Glutamatergic neuron (in vitro differentiated cells): ENCODE measurements at regions not wholly inside any gene's neighbourhood (a gene's known extent, or its start where the extent isn't known, plus 50 kb on each side); places are given as distances from the start of the nearest gene placed in this dataset.
"Not testable (repeated sequence)": the region's sequence is repeated elsewhere in the genome, so short reads cannot be mapped to it uniquely, and the experiment has no call there.

ENCODE experiments used
- DNase-seq: peaks from one replicate; pipeline ENCODE4 v3.0.0; 2022
- H3K27ac Mint-ChIP-seq: one replicate; pipeline ENCODE4 v1.8.0; 2020; ENCODE audit warnings: mild to moderate bottlenecking, mixed read lengths, inconsistent platforms; ENCODE audit not compliant: unreplicated experiment
- H3K27me3 Mint-ChIP-seq: one replicate; pipeline ENCODE4 v1.8.0; 2020; ENCODE audit warnings: mild to moderate bottlenecking, moderate library complexity, mixed read lengths, inconsistent platforms; ENCODE audit not compliant: unreplicated experiment
- H3K36me3 Mint-ChIP-seq: one replicate; pipeline ENCODE4 v1.8.0; 2020; ENCODE audit warnings: mild to moderate bottlenecking, mixed read lengths, inconsistent platforms; ENCODE audit not compliant: unreplicated experiment
- H3K4me1 Mint-ChIP-seq: one replicate; pipeline ENCODE4 v1.8.0; 2020; ENCODE audit warnings: mild to moderate bottlenecking, low read depth, mixed read lengths, inconsistent platforms; ENCODE audit not compliant: unreplicated experiment
- H3K4me3 Mint-ChIP-seq: one replicate; pipeline ENCODE4 v1.8.0; 2020; ENCODE audit warnings: mild to moderate bottlenecking, mixed read lengths, inconsistent platforms; ENCODE audit not compliant: unreplicated experiment
- H3K9me3 Mint-ChIP-seq: one replicate; pipeline ENCODE4 v1.8.0; 2020; ENCODE audit warnings: mild to moderate bottlenecking, moderate library complexity, mixed read lengths, inconsistent platforms; ENCODE audit not compliant: unreplicated experiment
- CTCF ChIP-seq: fragments of 200-600 bp; sonication (generic); IDR thresholded peaks from one replicate; pipeline ENCODE4 v1.5.0; 2021; ENCODE audit not compliant: partially characterized antibody, unreplicated experiment

DNA sequence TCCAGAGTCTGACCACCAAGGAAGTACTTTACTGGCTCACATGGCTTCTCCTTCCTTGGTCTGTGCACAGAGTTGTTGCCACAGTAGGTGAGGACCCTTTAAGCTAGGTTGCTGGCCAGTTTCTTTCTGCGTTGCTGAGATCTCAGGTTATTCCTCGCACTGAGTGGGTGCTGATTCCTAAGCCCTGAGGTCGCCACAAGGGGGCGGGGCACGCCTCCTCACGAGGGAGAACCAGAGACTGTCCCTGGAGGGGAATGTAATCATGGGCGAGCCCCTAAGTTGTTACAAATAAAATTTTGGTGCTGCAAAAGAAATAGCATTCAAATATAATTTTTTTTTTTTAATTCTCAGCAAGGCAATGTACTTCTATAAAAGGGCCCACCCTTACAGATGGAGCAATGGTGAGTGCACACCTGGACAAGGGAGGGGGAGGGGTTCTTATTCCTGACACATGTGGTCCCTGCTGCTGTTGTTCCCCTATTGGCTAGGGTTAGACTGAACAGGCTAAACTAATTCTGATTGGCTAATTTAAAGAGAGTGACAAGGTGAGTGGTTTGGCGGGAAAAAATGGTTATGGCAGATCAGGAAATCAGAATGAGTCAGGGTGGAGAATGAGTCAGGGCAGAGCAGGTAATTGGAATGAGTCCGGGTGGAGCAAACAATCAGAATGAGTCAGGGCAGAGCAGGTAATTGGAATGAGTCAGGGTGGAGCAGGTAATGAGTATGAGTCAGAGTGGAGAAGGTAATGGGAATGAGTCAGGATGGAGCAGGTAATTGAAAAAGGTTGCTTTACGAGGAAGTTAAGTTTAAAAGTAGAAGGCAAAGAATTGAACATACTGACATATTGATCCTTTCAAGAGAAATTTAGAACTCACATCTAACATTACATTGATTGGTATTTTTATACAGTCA is 107.5 kb downstream of the VSIG4 start:
- no peak overlapping the region for H3K4me3 Mint-ChIP-seq
- H3K36me3 Mint-ChIP-seq: no peaks in the 10 kb centered on the region
- peaks cover 6% of the 10 kb centered on the region for H3K9me3 Mint-ChIP-seq
- H3K4me1 Mint-ChIP-seq: no peaks in the 10 kb centered on the region
- peaks cover under 1% of the 10 kb centered on the region for H3K27me3 Mint-ChIP-seq
- no peak for TF ChIP-seq CTCF
- no peak overlapping the region for H3K27ac Mint-ChIP-seq
- DNase-seq: no peak

DNA sequence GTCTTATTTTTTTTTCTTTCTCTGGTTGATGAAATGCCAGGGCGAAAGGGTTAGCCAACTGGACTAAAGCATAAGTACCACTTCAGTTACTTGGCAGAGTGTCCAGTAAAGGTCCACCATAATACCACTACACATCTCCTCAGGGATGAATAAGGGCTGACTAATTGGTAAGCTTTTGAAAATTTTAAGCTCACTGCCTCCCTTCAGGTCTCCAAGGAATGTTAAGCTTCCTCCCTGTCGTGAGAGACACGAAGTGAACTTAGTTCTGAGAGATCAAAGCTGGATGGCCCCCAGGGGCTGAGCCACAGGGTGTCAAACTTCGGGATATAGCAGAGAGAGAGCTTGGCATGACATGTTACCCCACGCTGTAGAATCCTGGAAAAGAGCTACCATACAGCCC is 111.4 kb downstream of the VSIG4 start:
- TF ChIP-seq CTCF: no peak
- DNase-seq: no peak
- Mint-ChIP-seq H3K4me3 (no peak overlapping the region), H3K9me3 (peaks cover 6% of the 10 kb centered on the region), H3K27me3 (peaks cover 2% of the 10 kb centered on the region), H3K36me3 (no peaks in the 10 kb centered on the region), H3K4me1 (no peaks in the 10 kb centered on the region), H3K27ac (no peak overlapping the region)

DNA sequence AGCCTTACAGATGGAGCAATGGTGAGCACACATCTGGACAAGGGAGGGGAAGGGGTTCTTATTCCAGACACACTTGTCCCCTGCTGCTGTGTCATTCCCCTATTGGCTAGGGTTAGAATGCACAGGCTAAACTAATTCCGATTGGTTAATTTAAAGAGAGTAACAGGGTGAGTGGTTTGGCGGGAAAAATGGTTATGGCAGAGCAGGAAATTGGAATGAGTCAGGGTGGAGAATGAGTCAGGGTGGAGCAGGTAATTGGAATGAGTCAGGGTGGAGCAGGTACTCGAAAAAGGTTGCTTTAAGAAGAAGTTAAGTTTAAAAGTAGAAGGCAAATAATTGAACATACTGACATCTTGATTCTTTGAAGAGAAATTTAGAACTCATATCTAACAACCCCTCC is 112.5 kb downstream of the VSIG4 start:
- H3K4me1 Mint-ChIP-seq, H3K27me3 Mint-ChIP-seq, DNase-seq, H3K9me3 Mint-ChIP-seq, H3K36me3 Mint-ChIP-seq, H3K4me3 Mint-ChIP-seq, H3K27ac Mint-ChIP-seq: not testable (repeated sequence)

- no peak for DNase-seq
- no peak overlapping the region for H3K4me3 Mint-ChIP-seq
- H3K4me1 Mint-ChIP-seq: peaks cover 2% of the 10 kb centered on the region
- H3K36me3 Mint-ChIP-seq: no peaks in the 10 kb centered on the region
- peaks cover 2% of the 10 kb centered on the region for H3K27me3 Mint-ChIP-seq
- peaks cover 3% of the 10 kb centered on the region for H3K9me3 Mint-ChIP-seq
- H3K27ac Mint-ChIP-seq: no peak overlapping the region
- no peak for TF ChIP-seq CTCF
Measured at GRCh38 chrX:65926095-65927019, 113.5 kb downstream of the VSIG4 start.

DNA sequence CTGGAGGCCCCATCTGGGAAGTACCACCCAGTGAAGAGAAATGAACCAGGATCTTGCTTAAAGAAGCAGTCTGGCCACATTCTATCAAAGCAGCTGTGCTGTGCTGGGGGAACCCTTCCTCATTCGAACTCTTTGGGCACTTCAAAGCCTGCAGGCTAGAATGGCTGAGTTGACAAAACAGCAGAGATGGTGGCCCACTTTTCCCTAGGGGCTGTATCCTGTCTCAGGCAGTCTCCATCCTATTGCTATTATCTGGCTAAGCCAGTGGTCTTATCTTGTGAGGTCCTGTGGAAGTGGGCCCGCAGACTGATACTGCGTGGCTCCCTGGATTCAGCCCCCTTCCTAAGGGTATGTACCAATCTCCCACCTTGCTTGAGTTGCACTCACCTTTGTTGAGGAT is 114.3 kb downstream of the VSIG4 start:
- no peak for DNase-seq
- no peak for TF ChIP-seq CTCF
- H3K27ac Mint-ChIP-seq: no peak overlapping the region
- H3K27me3 Mint-ChIP-seq: peaks cover 2% of the 10 kb centered on the region
- no peaks in the 10 kb centered on the region for H3K36me3 Mint-ChIP-seq
- peaks cover 3% of the 10 kb centered on the region for H3K9me3 Mint-ChIP-seq
- peaks cover 4% of the 10 kb centered on the region for H3K4me1 Mint-ChIP-seq
- H3K4me3 Mint-ChIP-seq: no peak overlapping the region
